NCI-H1694 (cell line): ENCODE measurements at regions not wholly inside any gene's neighbourhood (a gene's known extent, or its start where the extent isn't known, plus 50 kb on each side); places are given as distances from the start of the nearest gene placed in this dataset.
"Not testable (repeated sequence)": the region's sequence is repeated elsewhere in the genome, so short reads cannot be mapped to it uniquely, and the experiment has no call there.

Experiments used
- DNase-seq: peaks from one replicate; lab custom pipeline; 2025; lab: John Stamatoyannopoulos, UW

DNA sequence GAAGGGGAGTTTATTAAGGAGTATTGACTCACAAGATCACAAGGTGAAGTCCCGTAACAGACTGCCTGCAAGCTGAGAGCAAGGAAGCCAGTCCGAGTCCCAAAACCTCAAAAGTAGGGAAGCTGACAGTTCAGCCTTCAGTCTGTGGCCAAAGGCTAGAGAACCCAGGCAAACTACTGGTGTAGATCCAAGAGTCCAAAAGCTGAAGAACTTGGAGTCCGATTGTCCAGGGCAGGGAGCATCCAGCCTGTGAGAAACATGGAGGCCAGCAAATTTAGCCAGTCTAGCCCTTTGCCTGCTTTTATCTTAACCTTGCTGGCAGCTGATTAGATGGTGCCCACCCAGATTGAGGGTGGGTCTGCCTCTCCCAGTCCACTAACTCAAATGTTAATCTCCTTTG lies 621.9 kb upstream of the ITGA1 start:
- not testable (repeated sequence) for DNase-seq

DNA sequence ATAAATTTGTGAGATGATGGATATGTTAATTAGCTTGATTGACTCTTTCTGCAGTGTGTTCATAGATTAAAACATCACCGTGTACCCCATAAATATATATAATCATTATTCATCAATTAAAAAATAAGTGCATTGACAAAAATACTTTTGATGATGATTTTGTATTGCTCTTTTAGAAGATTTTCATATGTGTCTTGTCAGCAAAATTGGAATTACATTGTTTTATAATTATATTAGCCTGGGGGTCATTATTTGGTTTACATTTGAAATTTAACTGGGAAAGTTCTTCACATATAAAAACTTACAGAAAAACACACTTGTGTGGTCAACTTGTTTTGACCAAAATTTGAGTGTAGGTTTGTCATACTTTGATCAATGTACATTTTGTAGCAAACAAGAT lies 614.6 kb upstream of the ITGA1 start:
- DNase-seq, result no peak

DNA sequence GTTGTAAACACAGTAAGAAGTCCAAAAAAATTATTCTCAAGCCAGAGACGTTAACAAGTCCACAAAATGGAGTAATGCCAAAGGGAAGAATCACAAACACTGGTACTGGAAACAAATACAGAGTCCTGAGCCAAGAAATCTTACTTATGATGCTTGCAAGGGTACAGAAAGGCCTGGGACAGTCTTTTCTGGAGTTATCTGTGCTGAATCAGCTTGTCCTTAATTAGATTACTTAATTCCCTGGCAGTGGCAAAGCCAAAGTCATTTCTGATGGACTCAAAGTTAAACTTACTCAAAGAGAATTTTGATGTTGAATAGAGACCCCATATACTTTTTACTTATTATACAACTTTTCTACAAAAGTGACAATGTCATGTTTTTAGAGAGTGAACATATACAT lies 610.5 kb upstream of the ITGA1 start:
- DNase-seq, result no peak

DNA sequence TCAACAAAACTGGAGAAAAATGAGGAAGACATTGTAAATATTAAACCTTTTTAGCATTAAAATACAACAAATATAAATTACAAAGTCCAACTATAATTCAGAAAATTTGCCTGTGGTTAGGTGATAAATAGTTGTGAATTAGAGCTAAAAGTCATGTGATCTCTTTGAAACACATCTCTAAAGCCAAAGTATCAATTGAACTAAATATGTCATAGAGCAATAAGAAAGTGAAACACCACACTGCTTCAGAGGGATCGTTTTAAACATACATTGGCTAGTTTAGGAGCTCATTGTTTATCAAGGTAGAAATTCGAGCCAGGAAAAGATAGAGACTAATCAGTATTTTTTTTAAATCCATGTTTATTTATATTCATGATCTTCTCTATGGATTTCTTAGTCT lies 606.3 kb upstream of the ITGA1 start:
- DNase-seq, result no peak

DNA sequence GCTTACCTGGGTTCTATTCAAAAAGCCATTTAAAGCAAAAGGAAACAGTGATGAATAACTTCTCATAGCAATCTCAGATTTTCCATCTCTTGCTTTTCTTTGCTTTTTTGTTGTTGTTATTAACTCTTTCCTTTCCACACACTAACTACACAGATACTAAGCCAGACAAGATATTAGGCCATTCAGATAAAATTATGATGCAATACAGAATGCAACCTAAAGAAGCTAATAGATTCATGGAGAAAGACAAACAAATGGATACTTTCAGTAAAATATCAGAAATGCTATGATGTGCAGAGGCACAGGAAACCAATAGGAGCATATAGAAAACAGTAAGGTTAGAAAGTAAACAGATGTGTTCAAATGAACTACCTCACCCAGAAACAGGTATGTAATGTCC lies 597.0 kb upstream of the ITGA1 start:
- no peak for DNase-seq

DNA sequence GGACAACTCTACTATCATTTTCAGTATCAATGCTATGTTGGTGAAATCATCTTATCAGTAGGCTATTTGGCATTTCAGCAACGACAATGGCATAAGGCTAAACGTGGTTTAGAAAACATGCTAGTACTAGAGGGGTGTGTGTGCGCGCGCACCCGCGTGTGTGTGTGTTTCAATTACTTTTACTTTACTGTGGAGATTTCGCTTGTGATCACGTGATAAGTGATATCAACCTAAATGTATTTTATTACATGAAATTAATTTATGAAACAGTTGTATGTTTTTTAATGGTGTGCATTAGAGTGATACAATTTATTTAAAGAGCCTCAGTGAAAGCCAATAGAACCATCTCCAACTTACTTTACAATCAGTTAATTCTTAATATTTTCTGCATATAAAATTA lies 587.9 kb upstream of the ITGA1 start:
- no peak for DNase-seq

DNA sequence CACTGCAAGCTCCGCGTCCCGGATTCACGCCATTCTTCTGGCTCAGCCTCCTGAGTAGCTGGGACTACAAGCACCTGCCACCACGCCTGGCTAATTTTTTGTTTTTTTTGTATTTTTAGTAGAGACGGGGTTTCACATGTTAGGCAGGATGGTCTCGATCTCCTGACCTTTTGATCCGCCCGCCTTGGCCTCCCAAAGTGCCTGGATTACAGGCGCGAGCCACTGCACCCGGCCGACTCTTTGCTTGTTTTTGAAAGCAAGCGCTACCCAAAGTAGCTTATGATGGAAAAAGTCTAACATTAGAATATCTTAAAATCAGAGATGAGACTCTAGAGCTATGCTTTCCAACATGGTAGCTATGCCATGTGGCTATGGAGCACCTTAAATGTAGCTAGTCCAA lies 585.5 kb upstream of the ITGA1 start:
- no peak for DNase-seq

DNA sequence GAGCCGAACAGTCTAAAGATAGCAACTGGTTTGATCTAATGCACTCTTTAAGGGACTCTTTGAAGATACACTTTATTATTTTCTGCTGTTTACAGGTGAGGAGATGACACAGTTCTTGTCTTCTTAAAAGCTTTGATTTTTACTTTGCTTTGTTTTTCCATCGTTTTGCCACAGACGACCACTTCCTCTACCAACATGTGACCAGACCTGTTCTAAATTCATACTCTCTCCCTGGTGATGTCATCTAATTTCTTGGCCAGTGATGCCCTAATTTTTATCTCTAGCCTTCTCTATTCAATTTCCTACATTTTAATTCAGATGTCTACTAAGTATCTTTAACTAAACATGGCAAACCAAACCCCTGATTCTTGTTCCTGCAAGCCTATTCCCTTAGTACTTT lies 583.4 kb upstream of the ITGA1 start:
- no peak for DNase-seq
